ENCODE measurements at regions not wholly inside any gene's neighbourhood (a gene's known extent, or its start where the extent isn't known, plus 50 kb on each side); places are given as distances from the start of the nearest gene placed in this dataset.

DNA sequence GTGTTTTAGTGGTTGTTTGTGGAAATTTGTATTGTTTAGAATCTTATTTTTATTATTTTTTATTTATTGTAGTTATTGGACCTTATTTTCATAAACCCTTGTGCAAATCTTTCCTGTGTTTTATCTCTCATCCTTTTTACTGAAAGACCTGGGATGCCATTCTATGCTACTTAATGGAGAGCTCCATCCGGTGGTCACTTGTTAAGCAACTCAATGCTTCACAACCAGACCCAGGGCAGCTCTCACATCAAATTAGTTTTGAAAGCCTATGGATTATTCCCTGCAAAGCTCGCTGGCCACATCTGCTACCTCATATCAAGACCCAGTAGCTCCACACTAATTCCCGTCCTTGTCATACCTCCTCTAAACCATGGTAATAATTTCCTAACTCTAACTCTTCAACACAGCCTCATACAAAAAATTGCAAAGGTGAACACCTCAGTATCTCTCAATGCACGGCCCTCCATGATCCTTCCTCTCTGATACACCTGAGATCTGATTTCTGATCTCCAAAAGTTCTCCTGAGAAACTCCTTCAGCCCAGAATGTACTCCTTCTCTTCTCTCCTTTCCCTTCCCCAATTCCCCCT, 296.6 kb upstream of the MANEA start:
- Histone ChIP-seq H3K4me2 (ENCODE audit: low read length) (no peak overlapping the region), H3K9me2 (ENCODE audit: insufficient read depth) (no peaks in the 10 kb centered on the region), H3K4me3 (replicated peaks in 1 of 2; ENCODE audit: low read depth in 1 of 2, low read length in 2 of 2) (no peak overlapping the region), H3K27me3 (ENCODE audit: insufficient read depth, low read length) (no peaks in the 10 kb centered on the region), H3K36me3 (ENCODE audit: control insufficient read depth in 1 of 2, insufficient read depth in 2 of 2, low read length in 2 of 2) (no peaks in the 10 kb centered on the region), H2AFZ (ENCODE audit: low read depth, low read length, poor library complexity, severe bottlenecking) (no peak overlapping the region), H3K79me2 (ENCODE audit: insufficient read depth, low read length) (no peaks in the 10 kb centered on the region), H3K9ac (ENCODE audit: low read length) (no peak overlapping the region), H3K27ac (ENCODE audit: low read depth, low read length) (no peak overlapping the region), H4K20me1 (ENCODE audit: insufficient read depth) (no peaks in the 10 kb centered on the region), H3K4me1 (ENCODE audit: control insufficient read depth in 1 of 2, insufficient read depth in 2 of 2, low read length in 2 of 2) (no peaks in the 10 kb centered on the region), H3K9me3 (ENCODE audit: control insufficient read depth in 1 of 2, insufficient read depth in 1 of 2, low read depth in 1 of 2, low read length in 2 of 2) (no peaks in the 10 kb centered on the region)
- peak; percentile 72 for ATAC-seq
- ChIA-PET CTCF (interaction anchor here (0.9 to 1.4 kb wide), 5 partner anchors 9 to 78 kb away, joined by 3 to 6 read pairs (median 3); no protein-coding TSS in a partner anchor), RAD21 (ENCODE audit: low non-redundant PET in 1 of 2, low total read pairs in 2 of 2, uncharacterized antibody in 2 of 2, unreplicated experiment in 2 of 2) (no interaction called here), POLR2A (no interaction called here)
- TF ChIP-seq SRF (IDR thresholded peaks at IDR 0.05; ENCODE audit: low read depth) (no peak), CTCF (IDR thresholded peaks at IDR 0.05 in 2 of 3, conservative IDR thresholded peaks at IDR 0.05 in 1 of 3; ENCODE audit: borderline replicate concordance in 1 of 3, insufficient read depth in 1 of 3, low read depth in 2 of 3, low read length in 2 of 3) (peak; percentile 17 to 37 (median 33); a peak in 4 of 6 replicates), RAD21 (IDR thresholded peaks at IDR 0.05; ENCODE audit: low read depth) (peak; percentile 39; the same call in 1 of the 2 replicates), ELF1 (IDR thresholded peaks at IDR 0.05; ENCODE audit: borderline replicate concordance, low read depth) (no peak), REST (IDR thresholded peaks at IDR 0.05; ENCODE audit: low read depth) (no peak)
- peak; percentile 10 for DNase-seq (ENCODE audit: low read depth, low spot score)
- no TSS peak for BruUV-seq (replicated peaks)
- intact Hi-C loops (cut with micrococcal nuclease), result no loop called here
